HFFc6 (cell line): ENCODE measurements at regions not wholly inside any gene's neighbourhood (a gene's known extent, or its start where the extent isn't known, plus 50 kb on each side); places are given as distances from the start of the nearest gene placed in this dataset.

ENCODE experiments used
- DNase-seq: peaks from one replicate; pipeline ENCODE4 v3.0.0-alpha.2; 2018
- H3K27ac Mint-ChIP-seq: 2 replicates; pipeline ENCODE4 v1.8.0; 2020; ENCODE audit warnings: mild to moderate bottlenecking, mixed read lengths
- H3K27me3 Mint-ChIP-seq: 2 replicates; pipeline ENCODE4 v1.8.0; 2021; ENCODE audit warnings: mild to moderate bottlenecking, moderate library complexity, mixed read lengths; ENCODE audit not compliant: insufficient read depth
- H3K36me3 Mint-ChIP-seq: 2 replicates; pipeline ENCODE4 v1.8.0; 2021; ENCODE audit warnings: low read depth, mixed read lengths
- H3K4me1 Mint-ChIP-seq: 2 replicates; pipeline ENCODE4 v1.8.0; 2020; ENCODE audit warnings: low read depth, mixed read lengths
- H3K4me3 Mint-ChIP-seq: 2 replicates; pipeline ENCODE4 v1.8.0; 2020; ENCODE audit warnings: mild to moderate bottlenecking, moderate library complexity, mixed read lengths
- H3K9me3 Mint-ChIP-seq: 2 replicates; pipeline ENCODE4 v1.8.0; 2020; ENCODE audit warnings: mild to moderate bottlenecking, mixed read lengths
- CTCF ChIP-seq: fragments of 200-600 bp; sonication (generic); IDR thresholded peaks from 2 replicates; pipeline ENCODE4 v1.5.0; 2021; ENCODE audit warnings: antibody characterized with exemption, mild to moderate bottlenecking

GRCh38 chr13:73827434-73827833 is 306.8 kb downstream of the KLF12 start:
- Mint-ChIP-seq H3K36me3 (peaks cover 10% of the 10 kb centered on the region), H3K4me3 (no peak overlapping the region), H3K27ac (no peak overlapping the region), H3K4me1 (peaks cover 6% of the 10 kb centered on the region), H3K27me3 (no peaks in the 10 kb centered on the region), H3K9me3 (no peaks in the 10 kb centered on the region)
- no peak for TF ChIP-seq CTCF
- no peak for DNase-seq

GRCh38 chr13:73825143-73825542 is 309.1 kb downstream of the KLF12 start:
- TF ChIP-seq CTCF = no peak
- Mint-ChIP-seq H3K9me3 (no peaks in the 10 kb centered on the region), H3K4me1 (no peaks in the 10 kb centered on the region), H3K27ac (no peak overlapping the region), H3K4me3 (no peak overlapping the region), H3K36me3 (peaks cover 10% of the 10 kb centered on the region), H3K27me3 (no peaks in the 10 kb centered on the region)
- DNase-seq = no peak

GRCh38 chr13:73822668-73823592 is 311.3 kb downstream of the KLF12 start:
- peaks cover 8% of the 10 kb centered on the region for H3K36me3 Mint-ChIP-seq
- H3K4me3 Mint-ChIP-seq = no peak overlapping the region
- TF ChIP-seq CTCF = no peak

GRCh38 chr13:73820688-73821087 is 313.5 kb downstream of the KLF12 start:
- TF ChIP-seq CTCF = no peak
- peaks cover under 1% of the 10 kb centered on the region; the same call in 1 of the 2 replicates for H3K4me1 Mint-ChIP-seq
- H3K27me3 Mint-ChIP-seq = no peaks in the 10 kb centered on the region; the same call in 1 of the 2 replicates
- peaks cover 5% of the 10 kb centered on the region; the same call in 1 of the 2 replicates for H3K36me3 Mint-ChIP-seq
- no peak for DNase-seq
- H3K4me3 Mint-ChIP-seq = no peak overlapping the region
- no peak overlapping the region for H3K27ac Mint-ChIP-seq
- H3K9me3 Mint-ChIP-seq = no peaks in the 10 kb centered on the region

More at GRCh38 chr13:73822668-73823592, 311.3 kb downstream of the KLF12 start:
- DNase-seq = no peak
- Mint-ChIP-seq H3K27me3 (no peaks in the 10 kb centered on the region; the same call in 1 of the 2 replicates), H3K9me3 (no peaks in the 10 kb centered on the region), H3K4me1 (no peaks in the 10 kb centered on the region), H3K27ac (no peak overlapping the region)

GRCh38 chr13:73820285-73820684 is 313.9 kb downstream of the KLF12 start:
- Mint-ChIP-seq H3K4me3 (no peak overlapping the region), H3K27me3 (no peaks in the 10 kb centered on the region; the same call in 1 of the 2 replicates), H3K4me1 (peaks cover 4% of the 10 kb centered on the region), H3K36me3 (peaks cover 3% of the 10 kb centered on the region; the same call in 1 of the 2 replicates), H3K27ac (no peak overlapping the region), H3K9me3 (no peaks in the 10 kb centered on the region)
- no peak for TF ChIP-seq CTCF
- no peak for DNase-seq
